ENCODE measurements at regions not wholly inside any gene's neighbourhood (a gene's known extent, or its start where the extent isn't known, plus 50 kb on each side); places are given as distances from the start of the nearest gene placed in this dataset.

DNA sequence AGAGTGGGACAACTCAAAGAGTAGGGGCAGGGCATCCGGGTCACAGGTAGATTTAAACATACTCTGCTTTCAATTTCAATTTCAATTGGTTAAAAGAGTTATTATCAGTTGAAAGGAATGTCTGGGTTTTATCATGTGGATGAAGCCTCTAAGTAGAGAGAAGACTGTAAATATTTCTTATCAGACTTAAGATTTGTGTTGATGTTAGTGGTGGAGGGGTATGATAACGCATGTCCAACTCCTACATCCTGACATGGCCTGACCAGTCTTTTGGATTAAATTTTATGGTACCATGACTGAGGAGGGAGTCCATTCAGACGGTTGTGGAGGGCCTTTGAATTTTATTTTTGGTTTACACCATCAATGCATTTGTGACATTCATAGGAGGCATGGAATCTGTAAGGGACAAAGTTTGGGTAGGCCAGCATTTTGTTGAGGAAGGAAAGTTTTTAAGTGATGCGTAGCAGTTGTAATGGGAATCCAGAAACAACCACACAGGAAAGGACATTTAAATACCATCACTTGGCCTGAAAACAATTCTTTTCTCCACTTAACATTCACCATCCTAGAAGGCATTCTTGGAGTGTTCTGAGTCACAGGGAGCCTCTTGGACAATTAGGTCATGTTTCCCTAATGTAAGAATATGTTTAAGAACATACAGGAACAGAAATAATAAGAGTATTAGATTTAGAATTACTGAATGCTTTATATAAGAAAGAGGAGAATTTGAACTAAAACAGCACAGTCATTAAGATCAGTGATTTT lies 371.9 kb downstream of the ATP23 start (continued):
- no peak for TF ChIP-seq SMC3 (IDR thresholded peaks at IDR 0.05; ENCODE audit: low read depth, low read length)

DNA sequence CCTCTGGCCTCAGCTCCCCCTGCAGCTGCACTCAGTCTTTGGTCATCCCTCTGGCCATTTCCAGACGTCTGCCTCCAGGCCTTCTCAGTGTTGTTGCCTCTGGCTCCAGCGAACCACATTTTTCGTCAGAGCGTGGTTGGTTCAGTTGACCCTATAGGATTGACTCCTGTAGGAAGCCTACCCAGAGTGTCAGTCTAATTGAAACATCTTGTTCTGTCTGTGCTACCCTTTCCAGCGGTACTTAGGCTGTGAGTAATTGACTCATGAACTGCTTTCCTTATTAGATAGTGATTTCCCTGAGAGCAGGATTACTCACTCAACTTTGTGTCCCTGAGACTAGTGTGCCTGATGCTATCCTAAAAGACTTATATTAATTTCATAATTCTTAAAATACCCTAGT lies 373.2 kb downstream of the ATP23 start:
- Histone ChIP-seq H3K4me1 (ENCODE audit: control insufficient read depth, insufficient read depth, low read length) (peaks cover 15% of the 10 kb centered on the region), H2AK5ac (ENCODE audit: low read depth, low read length) (peak overlapping the region; percentile 74; the same call in 1 of the 2 replicates), H3K9me3 (ENCODE audit: control insufficient read depth, insufficient read depth, low read length) (no peaks in the 10 kb centered on the region), H2AFZ (replicated peaks; ENCODE audit: low read length, poor library complexity) (no peak overlapping the region), H4K5ac (ENCODE audit: low read depth, low read length) (peak overlapping the region; percentile 21; the same call in 1 of the 2 replicates), H2BK5ac (ENCODE audit: low read depth, low read length, poor library complexity, severe bottlenecking) (peak overlapping the region; percentile 6), H3K79me1 (ENCODE audit: low read depth in 1 of 2, low read length in 2 of 2) (no peaks in the 10 kb centered on the region), H3K9me1 (ENCODE audit: insufficient read depth, low read length) (peaks cover 5% of the 10 kb centered on the region), H2AK9ac (replicated peaks; ENCODE audit: low read depth, low read length, poor library complexity) (no peak overlapping the region), H4K91ac (ENCODE audit: insufficient read depth, low read depth, low read length) (peak overlapping the region; percentile 64), H3K27me3 (ENCODE audit: control insufficient read depth, insufficient read depth, low read length) (no peaks in the 10 kb centered on the region), H4K8ac (ENCODE audit: low read depth in 2 of 2, low read length in 2 of 2) (peak overlapping the region; percentile 24 to 41; a peak in 2 of 4 replicates), H3K23ac (ENCODE audit: low read depth, low read length) (0 out of 2 replicates have a peak overlapping the region, but pooled peaks have one; percentile 70), H3K36me3 (ENCODE audit: control insufficient read depth, insufficient read depth, low read length) (no peaks in the 10 kb centered on the region), H3K56ac (ENCODE audit: extremely low read depth, insufficient read depth, low read length) (no peak overlapping the region), H4K20me1 (ENCODE audit: insufficient read depth, low read length) (no peaks in the 10 kb centered on the region), H3K18ac (ENCODE audit: low read depth, low read length) (peak overlapping the region; percentile 44), H3K4ac (ENCODE audit: low read depth, low read length) (peak overlapping the region; percentile 29), H3K4me2 (ENCODE audit: low read depth, low read length) (no peak overlapping the region), H2BK20ac (ENCODE audit: low read depth, low read length) (peak overlapping the region; percentile 85; the same call in 1 of the 2 replicates), H3K9ac (ENCODE audit: low read depth, low read length) (no peak overlapping the region), H3K27ac (ENCODE audit: insufficient read depth, low read length) (peak overlapping the region; percentile 19; the same call in 1 of the 2 replicates), H2BK15ac (ENCODE audit: low read depth, low read length) (peak overlapping the region; percentile 96; the same call in 1 of the 3 replicates), H3K14ac (replicated peaks; ENCODE audit: low read depth, low read length) (0 out of 2 replicates have a peak overlapping the region, but pooled peaks have one; percentile 66), H3K4me3 (ENCODE audit: insufficient read depth, low read depth, low read length) (no peak overlapping the region), H2BK120ac (ENCODE audit: low read depth, low read length) (peak overlapping the region; percentile 76)
- POLR2A ChIA-PET (ENCODE audit: unreplicated experiment) = no interaction called here
- intact Hi-C loops (cut with micrococcal nuclease) = loop anchor here (10.0 kb wide), 1 partner anchor 320 kb away; no protein-coding TSS in a partner anchor
- ATAC-seq (ENCODE audit: low read depth) (peak; percentile 18; the same call in 1 of the 2 replicates), DNase-seq (peak; percentile 72)
- CTCF ChIA-PET = no interaction called here
- 100% methylated on average over 3 of the region's 5 CpGs; no CpG with 5 or more reads in 1 of the 2 experiments for WGBS, 2 experiments (ENCODE audit: extremely low coverage in 2 of 2, insufficient read length in 1 of 2)
- in situ Hi-C loops (cut with MboI; ENCODE audit: low sequenced_read_pairs) = no loop called here
- TF ChIP-seq FOS (IDR thresholded peaks at IDR 0.05; ENCODE audit: low read depth, low read length) (0 out of 2 replicates have a peak, but pooled peaks have one; percentile 3), CEBPB (IDR thresholded peaks at IDR 0.05; ENCODE audit: low read depth, low read length) (no peak)
- dilution Hi-C loops (cut with HindIII; ENCODE audit: low sequenced_read_pairs, unreplicated experiment) = no loop called here
- BruUV-seq (replicated peaks) = no TSS peak
